Mucosa of descending colon (tissue), 3 donors: ENCODE measurements at regions not wholly inside any gene's neighbourhood (a gene's known extent, or its start where the extent isn't known, plus 50 kb on each side); places are given as distances from the start of the nearest gene placed in this dataset.

Experiments used
- ATAC-seq: fragments of 200-7000 bp; cut with Tn5 transposase; one replicate; pipeline ENCODE4 v1.9.1; 2020; ENCODE audit warnings: mild to moderate bottlenecking, moderate library complexity
- DNase-seq, 3 donors: peaks; one replicate each; pipeline ENCODE4 v3.0.0-alpha.2; 2020
- H3K36me3 ChIP-seq: fragments of 200-600 bp; one replicate; pipeline ENCODE4 v1.8.0; 2021; ENCODE audit warnings: low read depth, mild to moderate bottlenecking
- H3K4me1 ChIP-seq: fragments of 200-600 bp; one replicate; pipeline ENCODE4 v1.8.0; 2021; ENCODE audit warnings: low read depth, mild to moderate bottlenecking
- H3K4me3 ChIP-seq: fragments of 200-600 bp; one replicate; pipeline ENCODE4 v1.8.0; 2021; ENCODE audit warnings: mild to moderate bottlenecking
- H3K9me3 ChIP-seq: fragments of 200-600 bp; one replicate; pipeline ENCODE4 v1.8.0; 2021; ENCODE audit warnings: mild to moderate bottlenecking
- intact Hi-C, 2 donors: fragments of 100-400 bp; cut with DNase I in 1 of 2; cut with micrococcal nuclease in 1 of 2; formaldehyde crosslinking; loops; one replicate each; pipeline versions ENCODE4 v1.11.0 to v1.11.1; 2022; cut with DNase I, micrococcal nuclease
- TF ChIP-seq, protein P1 (sequence below): fragments of 200-600 bp; IDR thresholded peaks from one replicate; pipeline ENCODE4 v1.8.0; 2022; ENCODE audit warnings: antibody characterized with exemption, mild to moderate bottlenecking
- donor health status: DM: no; HTN: no; CAD: no; lungs with moderate emphysema.
- donor health status: DM: no; HTN: no; CAD: no.
- donor health status: DM: no; HTN: yes; CAD: no.

DNA sequence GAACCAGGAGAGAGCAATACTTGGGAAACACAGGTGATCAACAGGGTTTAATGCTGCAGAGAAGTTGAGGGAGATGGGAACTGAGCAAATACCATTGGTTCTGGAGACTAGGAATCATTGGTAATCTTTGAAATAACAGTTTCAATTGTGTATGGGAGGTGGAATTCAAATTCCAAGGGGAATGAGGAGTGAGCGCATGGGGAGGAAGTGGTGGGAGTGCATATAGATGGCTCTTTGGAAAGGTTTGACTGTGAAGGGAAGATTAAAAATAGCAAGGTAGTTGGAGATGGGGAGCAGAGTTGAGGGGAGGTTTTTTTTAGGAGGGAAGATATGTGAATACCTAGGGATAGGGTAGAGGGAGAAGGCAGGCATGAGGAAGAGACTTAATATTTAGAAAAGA lies 51.1 kb upstream of the ROPN1 start:
- TF ChIP-seq, protein P1, sequence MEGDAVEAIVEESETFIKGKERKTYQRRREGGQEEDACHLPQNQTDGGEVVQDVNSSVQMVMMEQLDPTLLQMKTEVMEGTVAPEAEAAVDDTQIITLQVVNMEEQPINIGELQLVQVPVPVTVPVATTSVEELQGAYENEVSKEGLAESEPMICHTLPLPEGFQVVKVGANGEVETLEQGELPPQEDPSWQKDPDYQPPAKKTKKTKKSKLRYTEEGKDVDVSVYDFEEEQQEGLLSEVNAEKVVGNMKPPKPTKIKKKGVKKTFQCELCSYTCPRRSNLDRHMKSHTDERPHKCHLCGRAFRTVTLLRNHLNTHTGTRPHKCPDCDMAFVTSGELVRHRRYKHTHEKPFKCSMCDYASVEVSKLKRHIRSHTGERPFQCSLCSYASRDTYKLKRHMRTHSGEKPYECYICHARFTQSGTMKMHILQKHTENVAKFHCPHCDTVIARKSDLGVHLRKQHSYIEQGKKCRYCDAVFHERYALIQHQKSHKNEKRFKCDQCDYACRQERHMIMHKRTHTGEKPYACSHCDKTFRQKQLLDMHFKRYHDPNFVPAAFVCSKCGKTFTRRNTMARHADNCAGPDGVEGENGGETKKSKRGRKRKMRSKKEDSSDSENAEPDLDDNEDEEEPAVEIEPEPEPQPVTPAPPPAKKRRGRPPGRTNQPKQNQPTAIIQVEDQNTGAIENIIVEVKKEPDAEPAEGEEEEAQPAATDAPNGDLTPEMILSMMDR, result no peak
- intact Hi-C loops, result no loop called here

DNA sequence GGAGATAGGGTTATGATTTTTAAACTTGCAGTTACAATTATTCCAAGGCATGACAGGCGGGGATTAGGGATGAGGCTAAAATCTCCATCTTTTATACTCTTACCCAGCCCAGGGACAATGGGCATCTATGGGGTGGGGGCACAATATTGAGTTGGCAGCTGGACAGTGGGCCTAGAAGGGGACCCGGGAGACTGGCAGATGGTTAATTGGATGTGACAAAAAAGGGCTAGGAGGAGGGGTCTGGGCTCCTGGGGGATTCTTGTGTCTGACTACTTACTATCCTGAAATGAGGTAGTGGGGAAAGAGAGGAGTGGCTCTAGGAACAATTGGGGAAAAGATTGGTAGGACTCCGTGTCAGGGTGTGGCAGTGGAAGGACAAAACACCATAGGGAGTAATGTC lies 53.0 kb upstream of the ROPN1 start:
- TF ChIP-seq, protein P1, result no peak
- H3K4me1 ChIP-seq, result peaks cover 12% of the 10 kb centered on the region
- intact Hi-C loops, result no loop called here
- no peaks in the 10 kb centered on the region for H3K9me3 ChIP-seq
- H3K4me3 ChIP-seq, result no peak overlapping the region
- H3K36me3 ChIP-seq, result no peaks in the 10 kb centered on the region
- no peak for ATAC-seq
- no peak for DNase-seq

More for the DNA sequence above, 51.1 kb upstream of the ROPN1 start:
- DNase-seq (no peak), ATAC-seq (no peak)
- Histone ChIP-seq H3K9me3 (no peaks in the 10 kb centered on the region), H3K4me1 (peaks cover 12% of the 10 kb centered on the region), H3K36me3 (no peaks in the 10 kb centered on the region), H3K4me3 (no peak overlapping the region)

DNA sequence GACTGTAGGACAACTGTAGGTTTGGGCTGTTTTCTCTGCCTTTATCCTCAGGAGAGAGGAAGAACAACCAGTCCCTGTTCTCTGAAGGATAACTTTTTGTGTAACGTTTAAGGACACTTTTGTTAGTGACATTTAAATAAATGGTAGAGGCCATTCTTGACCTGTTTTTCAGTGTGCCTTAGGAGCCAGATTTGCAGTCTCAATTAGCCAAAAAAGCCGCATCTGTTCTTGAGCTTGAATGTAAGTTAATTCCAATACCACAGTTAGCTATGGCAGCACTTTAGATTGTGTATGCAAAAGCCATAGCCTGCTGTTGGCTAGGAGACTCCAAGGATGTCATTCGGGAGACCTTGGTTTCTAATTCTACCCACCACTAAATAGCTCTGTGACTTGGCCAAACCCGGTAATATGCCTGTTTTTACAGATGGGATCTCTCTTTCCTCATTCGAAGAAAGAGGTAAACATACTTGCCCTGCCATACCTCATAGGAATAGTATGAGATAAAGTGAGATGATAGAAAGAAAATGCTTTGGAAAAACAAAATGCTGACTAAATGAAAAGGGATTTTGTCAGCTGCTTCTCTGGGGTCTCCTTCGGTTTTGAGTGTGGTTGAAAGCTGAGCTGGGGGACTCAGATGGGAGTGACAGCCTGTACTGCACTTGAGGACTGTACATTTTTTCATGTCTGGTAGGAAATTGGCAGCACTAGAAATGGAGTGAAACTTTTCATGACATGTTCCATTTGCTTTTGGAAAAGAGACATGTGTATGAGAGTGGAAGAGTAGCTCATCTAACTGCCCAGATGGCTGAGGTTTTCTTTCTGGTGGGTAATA lies 57.3 kb upstream of the ROPN1 start:
- intact Hi-C loops, result no loop called here
- H3K36me3 ChIP-seq, result no peaks in the 10 kb centered on the region
- H3K4me1 ChIP-seq, result no peaks in the 10 kb centered on the region
- TF ChIP-seq, protein P1, result no peak
- no peaks in the 10 kb centered on the region for H3K9me3 ChIP-seq
- ATAC-seq (no peak), DNase-seq (no peak)
- H3K4me3 ChIP-seq, result no peak overlapping the region

DNA sequence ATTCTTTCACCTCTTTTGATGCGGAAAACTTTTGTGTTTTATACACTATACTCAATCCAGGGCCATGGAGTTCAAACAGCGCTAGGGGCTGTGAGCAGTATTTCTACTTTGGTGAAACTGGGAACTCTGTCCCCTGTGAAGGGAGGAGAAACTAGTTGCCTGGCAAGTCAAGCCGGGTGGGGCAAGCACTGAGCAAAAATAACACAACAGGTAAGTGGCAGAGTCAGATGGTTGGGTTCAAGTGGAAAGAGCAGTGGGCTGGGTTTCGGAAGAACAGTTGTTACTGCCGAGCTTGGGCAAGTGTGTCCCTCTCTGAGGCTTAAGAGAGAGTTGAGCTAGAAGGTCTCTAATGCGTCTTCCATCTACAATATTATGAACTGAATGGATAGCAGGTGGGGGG lies 59.7 kb upstream of the ROPN1 start:
- TF ChIP-seq, protein P1, result no peak
- Histone ChIP-seq H3K9me3 (no peaks in the 10 kb centered on the region), H3K4me3 (no peak overlapping the region), H3K36me3 (no peaks in the 10 kb centered on the region), H3K4me1 (no peaks in the 10 kb centered on the region)
- DNase-seq (no peak), ATAC-seq (no peak)
- intact Hi-C loops, result no loop called here

DNA sequence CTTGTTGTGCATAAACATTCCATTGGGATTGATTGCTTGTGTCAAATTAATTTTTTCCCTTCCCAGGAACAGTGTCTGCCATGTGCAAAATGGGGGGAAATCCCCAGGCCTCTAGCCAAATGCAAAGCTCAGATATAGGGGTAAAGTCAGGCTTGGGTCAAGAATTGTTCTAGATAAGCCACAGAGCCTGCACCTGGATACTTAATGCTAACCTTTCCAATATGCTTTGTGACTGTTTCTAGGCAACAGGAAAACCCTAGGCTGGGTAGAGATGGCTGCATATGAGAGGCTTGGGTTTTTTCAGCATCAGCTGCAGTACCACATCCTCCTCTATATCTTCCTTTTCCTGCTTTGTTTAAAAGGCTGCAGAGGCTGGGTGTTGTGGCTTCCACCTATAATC lies 61.9 kb upstream of the ROPN1 start:
- Histone ChIP-seq H3K4me3 (no peak overlapping the region), H3K9me3 (no peaks in the 10 kb centered on the region), H3K4me1 (no peaks in the 10 kb centered on the region), H3K36me3 (no peaks in the 10 kb centered on the region)
- TF ChIP-seq, protein P1, result no peak
- no peak for DNase-seq
- intact Hi-C loops, result no loop called here
- no peak for ATAC-seq
